ENCODE measurements at regions not wholly inside any gene's neighbourhood (a gene's known extent, or its start where the extent isn't known, plus 50 kb on each side); places are given as distances from the start of the nearest gene placed in this dataset.

GRCh38 chr15:31522028-31522427 lies 195.4 kb downstream of the KLF13 start:
- TF ChIP-seq ZFP36 (IDR thresholded peaks at IDR 0.05; ENCODE audit: borderline replicate concordance, partially characterized antibody), result no peak
- TF ChIP-seq FOSL2 (IDR thresholded peaks at IDR 0.05), result no peak
- no peak for TF ChIP-seq FOSL2 (CRISPR knock-in tag; IDR thresholded peaks at IDR 0.05)
- no peak for TF ChIP-seq ZNF302 (CRISPR knock-in tag; IDR thresholded peaks at IDR 0.05)
- TF ChIP-seq CHD4 (IDR thresholded peaks at IDR 0.05; ENCODE audit: borderline replicate concordance), result no peak
- no peak for TF ChIP-seq CHD2 (IDR thresholded peaks at IDR 0.05; ENCODE audit: low read length, partially characterized antibody)
- TF ChIP-seq HES2 (IDR thresholded peaks at IDR 0.05), result no peak
- TF ChIP-seq SREBF2 (IDR thresholded peaks at IDR 0.05), result no peak
- no peak for TF ChIP-seq HDAC2 (IDR thresholded peaks at IDR 0.05)
- Histone ChIP-seq H3K9me3 (no peaks in the 10 kb centered on the region), H3K27ac (no peak overlapping the region), H3K4me1 (no peaks in the 10 kb centered on the region), H3K4me3 (no peak overlapping the region), H3K4me2 (no peak overlapping the region)
- no peak for ATAC-seq
- 58% methylated on average over 4 of the region's 4 CpGs for WGBS (ENCODE audit: missing lambda C conversion rate)
- no peak for DNase-seq (ENCODE audit: low read depth in 1 of 2, low spot score in 1 of 2)
- FAIRE-seq, result no peak
- ChIA-PET CTCF (interaction anchor here (0.8 kb wide), 1 partner anchor 206 kb away, joined by 4 read pairs; no protein-coding TSS in a partner anchor), POLR2A (no interaction called here)

DNA sequence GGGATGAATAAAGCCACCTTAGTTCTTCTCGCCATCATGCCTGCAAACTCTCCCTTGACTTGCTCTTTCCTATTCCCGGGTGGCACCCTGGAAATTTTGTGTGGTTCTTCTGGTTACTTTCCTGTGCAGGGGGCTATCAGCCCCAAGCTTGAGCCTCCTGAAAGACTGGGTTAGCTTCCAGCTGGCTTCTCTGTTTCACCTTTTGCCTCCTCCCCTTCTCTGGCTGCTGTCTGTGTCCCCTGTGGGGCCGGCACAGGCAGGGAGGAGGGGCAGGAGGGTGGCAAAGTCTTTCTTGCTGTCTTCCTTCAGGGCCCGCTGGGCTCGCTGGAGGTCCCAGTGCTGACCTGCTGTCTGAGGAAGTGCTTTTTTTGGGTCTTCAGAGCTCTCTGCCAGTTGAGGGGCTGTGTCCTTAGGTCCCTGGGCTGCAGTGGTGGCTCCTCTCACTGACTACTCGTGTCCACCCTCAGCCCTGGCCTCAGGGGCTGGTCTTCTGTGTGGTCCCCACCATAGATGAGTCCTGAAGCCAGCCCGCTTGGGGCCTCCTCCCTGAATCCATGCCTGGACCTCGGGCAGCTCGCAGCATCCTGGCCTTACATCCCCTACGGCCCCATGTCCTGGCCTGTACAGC lies 196.5 kb downstream of the KLF13 start:
- 49% methylated on average over 9 of the region's 10 CpGs for WGBS (ENCODE audit: missing lambda C conversion rate)
- Histone ChIP-seq H3K4me1 (no peaks in the 10 kb centered on the region), H3K4me3 (no peak overlapping the region), H3K4me2 (no peak overlapping the region), H3K9me3 (no peaks in the 10 kb centered on the region), H3K27ac (no peak overlapping the region)
- CTCF ChIA-PET, result interaction anchor here (0.7 kb wide), 1 partner anchor 451 kb away, joined by 3 read pairs; no protein-coding TSS in a partner anchor
- TF ChIP-seq RNF2 (IDR thresholded peaks at IDR 0.05; ENCODE audit: borderline replicate concordance, low read depth) (no peak), MAZ (IDR thresholded peaks at IDR 0.05; ENCODE audit: borderline replicate concordance, low read depth, low read length) (no peak), PBX3 (IDR thresholded peaks at IDR 0.05) (no peak), NPAS2 (CRISPR knock-in tag; IDR thresholded peaks at IDR 0.05; ENCODE audit: borderline replicate concordance) (no peak), RARB (CRISPR knock-in tag; IDR thresholded peaks at IDR 0.05) (no peak), HOXB5 (CRISPR knock-in tag; IDR thresholded peaks at IDR 0.05) (no peak), BHLHE40 (IDR thresholded peaks at IDR 0.05; ENCODE audit: low read depth, low read length) (no peak), PHF8 (IDR thresholded peaks at IDR 0.05; ENCODE audit: borderline replicate concordance, low read depth) (no peak)
- TF ChIP-seq, protein P1, sequence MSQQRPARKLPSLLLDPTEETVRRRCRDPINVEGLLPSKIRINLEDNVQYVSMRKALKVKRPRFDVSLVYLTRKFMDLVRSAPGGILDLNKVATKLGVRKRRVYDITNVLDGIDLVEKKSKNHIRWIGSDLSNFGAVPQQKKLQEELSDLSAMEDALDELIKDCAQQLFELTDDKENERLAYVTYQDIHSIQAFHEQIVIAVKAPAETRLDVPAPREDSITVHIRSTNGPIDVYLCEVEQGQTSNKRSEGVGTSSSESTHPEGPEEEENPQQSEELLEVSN (IDR thresholded peaks at IDR 0.05; ENCODE audit: borderline replicate concordance, low read depth), result no peak
- TF ChIP-seq, protein P2, sequence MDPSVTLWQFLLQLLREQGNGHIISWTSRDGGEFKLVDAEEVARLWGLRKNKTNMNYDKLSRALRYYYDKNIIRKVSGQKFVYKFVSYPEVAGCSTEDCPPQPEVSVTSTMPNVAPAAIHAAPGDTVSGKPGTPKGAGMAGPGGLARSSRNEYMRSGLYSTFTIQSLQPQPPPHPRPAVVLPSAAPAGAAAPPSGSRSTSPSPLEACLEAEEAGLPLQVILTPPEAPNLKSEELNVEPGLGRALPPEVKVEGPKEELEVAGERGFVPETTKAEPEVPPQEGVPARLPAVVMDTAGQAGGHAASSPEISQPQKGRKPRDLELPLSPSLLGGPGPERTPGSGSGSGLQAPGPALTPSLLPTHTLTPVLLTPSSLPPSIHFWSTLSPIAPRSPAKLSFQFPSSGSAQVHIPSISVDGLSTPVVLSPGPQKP (IDR thresholded peaks at IDR 0.05; ENCODE audit: low read depth, low read length), result no peak
- TF ChIP-seq, protein P3, sequence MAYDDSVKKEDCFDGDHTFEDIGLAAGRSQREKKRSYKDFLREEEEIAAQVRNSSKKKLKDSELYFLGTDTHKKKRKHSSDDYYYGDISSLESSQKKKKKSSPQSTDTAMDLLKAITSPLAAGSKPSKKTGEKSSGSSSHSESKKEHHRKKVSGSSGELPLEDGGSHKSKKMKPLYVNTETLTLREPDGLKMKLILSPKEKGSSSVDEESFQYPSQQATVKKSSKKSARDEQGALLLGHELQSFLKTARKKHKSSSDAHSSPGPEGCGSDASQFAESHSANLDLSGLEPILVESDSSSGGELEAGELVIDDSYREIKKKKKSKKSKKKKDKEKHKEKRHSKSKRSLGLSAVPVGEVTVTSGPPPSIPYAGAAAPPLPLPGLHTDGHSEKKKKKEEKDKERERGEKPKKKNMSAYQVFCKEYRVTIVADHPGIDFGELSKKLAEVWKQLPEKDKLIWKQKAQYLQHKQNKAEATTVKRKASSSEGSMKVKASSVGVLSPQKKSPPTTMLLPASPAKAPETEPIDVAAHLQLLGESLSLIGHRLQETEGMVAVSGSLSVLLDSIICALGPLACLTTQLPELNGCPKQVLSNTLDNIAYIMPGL (CRISPR knock-in tag; IDR thresholded peaks at IDR 0.05; ENCODE audit: borderline replicate concordance), result no peak
- POLR2A ChIA-PET, result no interaction called here
- DNase-seq (ENCODE audit: low read depth in 1 of 2, low spot score in 1 of 2), result no peak
- FAIRE-seq, result no peak
- no peak for ATAC-seq

Measured in A549 (cell line).